HCT116 (cell line): ENCODE measurements at regions not wholly inside any gene's neighbourhood (a gene's known extent, or its start where the extent isn't known, plus 50 kb on each side); places are given as distances from the start of the nearest gene placed in this dataset.

ENCODE experiments used
- ATAC-seq: fragments of 200-7000 bp; cut with Tn5 transposase; 2 replicates; pipeline ENCODE4 v1.9.1; 2020; ENCODE audit warnings: mild to moderate bottlenecking, moderate library complexity
- BruUV-seq: library from RNA; stranded (reverse); fragments of 400-500 nt; replicated peaks from 2 replicates; lab custom pipeline; 2021; lab: Mats Ljungman, UMichigan
- CTCF ChIA-PET: fragments of 300-600 bp; sonication (Branson Sonifier 250); formaldehyde crosslinking; loops from one replicate; lab custom pipeline; 2021; ENCODE audit warnings: antibody characterized with exemption; lab: Charles Lee
- POLR2A ChIA-PET: fragments of 300-600, 350-600 bp; sonication (Branson Sonifier 250); formaldehyde crosslinking; loops from one replicate; lab custom pipeline; 2021; ENCODE audit warnings: antibody characterized with exemption; lab: Charles Lee
- RAD21 ChIA-PET, 2 experiments: fragments of 300-600 bp; sonication (Branson Sonifier 250); formaldehyde crosslinking; loops; one replicate each; lab custom pipeline; 2023; ENCODE audit warnings: low total read pairs in 2 of 2; ENCODE audit not compliant: uncharacterized antibody in 2 of 2, unreplicated experiment in 2 of 2, low non-redundant PET in 1 of 2; lab: Charles Lee
- DNase-seq: peaks from one replicate; pipeline ENCODE4 v3.0.0-alpha.2; 2010; ENCODE audit warnings: low read depth, low spot score
- H2AFZ ChIP-seq: fragments of 200-600 bp; shearing (Covaris generic), sonication (generic); 2 replicates; pipeline ENCODE4 v1.6.1; 2017; ENCODE audit warnings: low read depth, mixed run types, mixed read lengths, antibody characterized with exemption, low read length; ENCODE audit not compliant: poor library complexity, severe bottlenecking
- H3K27ac ChIP-seq: 2 replicates; pipeline ENCODE4 v1.5.1; 2012; ENCODE audit warnings: low read depth, low read length
- H3K27me3 ChIP-seq: fragments of 200-600 bp; sonication (generic); 2 replicates; pipeline ENCODE4 v1.6.1; 2016; ENCODE audit warnings: mixed run types, low read length, mixed read lengths; ENCODE audit not compliant: insufficient read depth
- H3K36me3 ChIP-seq, 2 experiments: fragments of 200-500 bp in 1 of 2; fragments of 200-600 bp in 1 of 2; sonication (Bioruptor generic) in 1 of 2; sonication (generic) in 1 of 2; 2 replicates each; pipeline versions ENCODE4 v1.5.1 to v1.6.1; 2014 to 2016; ENCODE audit warnings: low read length in 2 of 2, inconsistent platforms in 1 of 2, mixed read lengths in 1 of 2, mixed run types in 1 of 2; ENCODE audit not compliant: insufficient read depth in 2 of 2, control insufficient read depth in 1 of 2
- H3K4me1 ChIP-seq, 2 experiments: fragments of 200-600 bp in 1 of 2; sonication (generic) in 1 of 2; 2 replicates each; pipeline versions ENCODE4 v1.5.1 to v1.6.1; 2012 to 2017; ENCODE audit warnings: low read length in 2 of 2, inconsistent platforms in 1 of 2, mild to moderate bottlenecking in 1 of 2, mixed read lengths in 1 of 2, mixed run types in 1 of 2, moderate library complexity in 1 of 2; ENCODE audit not compliant: insufficient read depth in 2 of 2, control insufficient read depth in 1 of 2
- H3K4me2 ChIP-seq: fragments of 200-600 bp; sonication (generic); 2 replicates; pipeline ENCODE4 v1.6.1; 2017; ENCODE audit warnings: mixed run types, low read length, mixed read lengths
- H3K4me3 ChIP-seq, 2 experiments: fragments of 200-600 bp in 1 of 2; sonication (generic) in 1 of 2; replicated peaks in 1 of 2; 2 replicates each; pipeline ENCODE4 v1.5.1; 2011 to 2016; ENCODE audit warnings: low read length in 2 of 2, control low read depth in 1 of 2, low read depth in 1 of 2, mild to moderate bottlenecking in 1 of 2, mixed read lengths in 1 of 2, mixed run types in 1 of 2
- H3K79me2 ChIP-seq: fragments of 200-600 bp; sonication (generic); 2 replicates; pipeline ENCODE4 v1.6.1; 2017; ENCODE audit warnings: mild to moderate bottlenecking, mixed run types, low read length, moderate library complexity, mixed read lengths; ENCODE audit not compliant: insufficient read depth
- H3K9ac ChIP-seq: fragments of 200-600 bp; sonication (generic); 2 replicates; pipeline ENCODE4 v1.6.1; 2016; ENCODE audit warnings: low read length, mixed read lengths
- H3K9me2 ChIP-seq: fragments of 200-600 bp; sonication (generic), shearing (Covaris generic); 2 replicates; pipeline ENCODE4 v1.6.1; 2017; ENCODE audit warnings: mixed run types, mild to moderate bottlenecking, moderate library complexity; ENCODE audit not compliant: insufficient read depth
- H3K9me3 ChIP-seq, 2 experiments: fragments of 200-500 bp in 1 of 2; fragments of 200-600 bp in 1 of 2; sonication (Bioruptor generic) in 1 of 2; sonication (generic) in 1 of 2; 2 replicates each; pipeline ENCODE4 v1.6.1; 2014 to 2017; ENCODE audit warnings: low read length in 2 of 2, mixed read lengths in 2 of 2, inconsistent platforms in 1 of 2, low read depth in 1 of 2, mild to moderate bottlenecking in 1 of 2, mixed run types in 1 of 2, moderate library complexity in 1 of 2; ENCODE audit not compliant: control insufficient read depth in 1 of 2, insufficient read depth in 1 of 2
- H4K20me1 ChIP-seq: fragments of 200-600 bp; sonication (generic), shearing (Covaris generic); 2 replicates; pipeline ENCODE4 v1.6.1; 2017; ENCODE audit warnings: mixed run types, mild to moderate bottlenecking, moderate library complexity; ENCODE audit not compliant: insufficient read depth
- CBX3 ChIP-seq: IDR thresholded peaks from 2 replicates; pipeline ENCODE4 v1.6.1; 2012; ENCODE audit warnings: low read depth
- CEBPB ChIP-seq: IDR thresholded peaks from 2 replicates; pipeline ENCODE4 v1.6.1; 2012; ENCODE audit warnings: low read depth
- ELF1 ChIP-seq: IDR thresholded peaks from 2 replicates; pipeline ENCODE4 v1.6.1; 2012; ENCODE audit warnings: low read depth, borderline replicate concordance
- EZH2 ChIP-seq: fragments of 200-600 bp; sonication (generic); IDR thresholded peaks from 2 replicates; pipeline ENCODE4 v1.6.1; 2017; ENCODE audit warnings: antibody characterized with exemption, mixed run types
- EZH2phosphoT487 ChIP-seq: fragments of 200-600 bp; IDR thresholded peaks from 2 replicates; pipeline ENCODE4 v1.6.1; 2018; ENCODE audit warnings: antibody characterized with exemption, borderline replicate concordance
- FOSL1 ChIP-seq: IDR thresholded peaks from 2 replicates; pipeline ENCODE4 v1.6.1; 2012; ENCODE audit warnings: low read depth
- RAD21 ChIP-seq: IDR thresholded peaks from 2 replicates; pipeline ENCODE4 v1.6.1; 2012; ENCODE audit warnings: low read depth, mild to moderate bottlenecking
- SIN3A ChIP-seq: IDR thresholded peaks from 2 replicates; pipeline ENCODE4 v1.6.1; 2012; ENCODE audit warnings: low read depth
- SP1 ChIP-seq: IDR thresholded peaks from 2 replicates; pipeline ENCODE4 v1.6.1; 2012; ENCODE audit warnings: low read depth
- TCF7L2 ChIP-seq: IDR thresholded peaks from 2 replicates; pipeline ENCODE4 v1.7.0; 2011; ENCODE audit warnings: borderline replicate concordance, inconsistent platforms; ENCODE audit not compliant: insufficient read depth, insufficient read length; ENCODE audit errors: extremely low read depth
- YY1 ChIP-seq: IDR thresholded peaks from 2 replicates; pipeline ENCODE4 v1.6.1; 2011; ENCODE audit warnings: low read length, low read depth, moderate library complexity, mild to moderate bottlenecking; ENCODE audit not compliant: insufficient replicate concordance; ENCODE audit errors: extremely low read depth
- ZNF274 ChIP-seq: fragments of 200-500 bp; sonication (Bioruptor generic); IDR thresholded peaks from 2 replicates; pipeline ENCODE4 v1.6.1; 2014; ENCODE audit warnings: mild to moderate bottlenecking, low read depth, low read length, inconsistent platforms
- intact Hi-C: fragments of 100-400 bp; cut with micrococcal nuclease; formaldehyde crosslinking; loops from 2 replicates; pipeline ENCODE4 v1.10.0; 2022
- TF ChIP-seq, protein P1 (sequence below): IDR thresholded peaks from 2 replicates; pipeline ENCODE4 v1.6.1; 2011; ENCODE audit warnings: mild to moderate bottlenecking, low read length, moderate library complexity; ENCODE audit not compliant: insufficient replicate concordance; ENCODE audit errors: extremely low read depth
- TF ChIP-seq, protein P2 (sequence below): IDR thresholded peaks from 2 replicates; pipeline ENCODE4 v1.6.1; 2012

DNA sequence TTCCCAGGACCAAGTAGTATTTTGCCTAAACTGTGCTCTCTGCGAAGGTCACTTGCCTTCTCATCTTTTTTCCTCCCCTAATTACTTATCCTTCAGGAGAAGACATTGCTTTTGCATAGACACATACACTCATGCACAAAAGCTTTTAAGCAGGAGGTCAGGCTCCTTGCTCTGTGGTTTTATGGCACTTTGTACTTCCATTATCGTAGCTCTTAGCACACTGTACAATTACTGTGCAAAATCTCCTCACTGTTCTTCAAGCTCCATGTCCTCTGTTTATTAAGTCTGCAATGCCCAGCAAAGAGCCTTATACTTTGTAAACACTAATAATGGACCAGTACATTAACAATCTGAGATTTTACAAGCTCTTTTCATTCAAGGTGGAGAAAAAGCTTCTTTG is 188.4 kb upstream of the GNPDA2 start:
- H3K4me3 ChIP-seq: no peak overlapping the region
- ChIA-PET RAD21 (no interaction called here), POLR2A (no interaction called here), CTCF (no interaction called here)
- ATAC-seq (no peak), DNase-seq (no peak)
- TF ChIP-seq ZNF274 (no peak), FOSL1 (no peak), EZH2phosphoT487 (no peak), TCF7L2 (no peak), SIN3A (no peak), YY1 (no peak), ELF1 (no peak), EZH2 (no peak), RAD21 (no peak), CBX3 (no peak), CEBPB (no peak), SP1 (no peak)
- TF ChIP-seq, protein P1, sequence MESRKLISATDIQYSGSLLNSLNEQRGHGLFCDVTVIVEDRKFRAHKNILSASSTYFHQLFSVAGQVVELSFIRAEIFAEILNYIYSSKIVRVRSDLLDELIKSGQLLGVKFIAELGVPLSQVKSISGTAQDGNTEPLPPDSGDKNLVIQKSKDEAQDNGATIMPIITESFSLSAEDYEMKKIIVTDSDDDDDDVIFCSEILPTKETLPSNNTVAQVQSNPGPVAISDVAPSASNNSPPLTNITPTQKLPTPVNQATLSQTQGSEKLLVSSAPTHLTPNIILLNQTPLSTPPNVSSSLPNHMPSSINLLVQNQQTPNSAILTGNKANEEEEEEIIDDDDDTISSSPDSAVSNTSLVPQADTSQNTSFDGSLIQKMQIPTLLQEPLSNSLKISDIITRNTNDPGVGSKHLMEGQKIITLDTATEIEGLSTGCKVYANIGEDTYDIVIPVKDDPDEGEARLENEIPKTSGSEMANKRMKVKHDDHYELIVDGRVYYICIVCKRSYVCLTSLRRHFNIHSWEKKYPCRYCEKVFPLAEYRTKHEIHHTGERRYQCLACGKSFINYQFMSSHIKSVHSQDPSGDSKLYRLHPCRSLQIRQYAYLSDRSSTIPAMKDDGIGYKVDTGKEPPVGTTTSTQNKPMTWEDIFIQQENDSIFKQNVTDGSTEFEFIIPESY: no peak
- TF ChIP-seq, protein P2, sequence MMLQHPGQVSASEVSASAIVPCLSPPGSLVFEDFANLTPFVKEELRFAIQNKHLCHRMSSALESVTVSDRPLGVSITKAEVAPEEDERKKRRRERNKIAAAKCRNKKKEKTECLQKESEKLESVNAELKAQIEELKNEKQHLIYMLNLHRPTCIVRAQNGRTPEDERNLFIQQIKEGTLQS: no peak
- no peak overlapping the region for H2AFZ ChIP-seq
- no peaks in the 10 kb centered on the region for H3K4me1 ChIP-seq
- H3K27ac ChIP-seq: no peak overlapping the region
- intact Hi-C loops: no loop called here
- BruUV-seq: no TSS peak
- no peak overlapping the region for H3K9ac ChIP-seq
- no peak overlapping the region for H3K4me2 ChIP-seq
- H3K27me3 ChIP-seq: no peaks in the 10 kb centered on the region
- no peaks in the 10 kb centered on the region for H3K79me2 ChIP-seq
- no peaks in the 10 kb centered on the region for H3K9me2 ChIP-seq
- H3K36me3 ChIP-seq: no peaks in the 10 kb centered on the region
- peaks cover 0 to 4% of the 10 kb centered on the region in 2 experiments; a peak in 2 of 4 replicates for H3K9me3 ChIP-seq
- H4K20me1 ChIP-seq: no peaks in the 10 kb centered on the region
